Loucy (cell line): ENCODE measurements at regions not wholly inside any gene's neighbourhood (a gene's known extent, or its start where the extent isn't known, plus 50 kb on each side); places are given as distances from the start of the nearest gene placed in this dataset.

ENCODE experiments used
- H2AFZ ChIP-seq: fragments of 200-600 bp; sonication (generic); 2 replicates; pipeline ENCODE4 v1.6.0; 2016; ENCODE audit warnings: antibody characterized with exemption, mild to moderate bottlenecking, low read length, moderate library complexity
- H3F3A ChIP-seq: fragments of 200-600 bp; 2 replicates; pipeline ENCODE4 v1.6.0; 2016; ENCODE audit warnings: antibody characterized with exemption, low read depth, mild to moderate bottlenecking
- H3K27me3 ChIP-seq: fragments of 200-600 bp; sonication (generic); 2 replicates; pipeline ENCODE4 v1.6.1; 2014; ENCODE audit warnings: low read length, mild to moderate bottlenecking; ENCODE audit not compliant: insufficient read depth, poor library complexity, severe bottlenecking
- H3K36me3 ChIP-seq: fragments of 200-600 bp; sonication (generic); 2 replicates; pipeline ENCODE4 v1.6.1; 2016; ENCODE audit warnings: low read length; ENCODE audit not compliant: insufficient read depth
- H3K4me1 ChIP-seq: fragments of 200-600 bp; sonication (generic); 2 replicates; pipeline ENCODE4 v1.5.1; 2014; ENCODE audit warnings: low read length, mild to moderate bottlenecking; ENCODE audit not compliant: insufficient read depth, poor library complexity, severe bottlenecking
- H3K4me2 ChIP-seq: fragments of 200-600 bp; sonication (generic); 2 replicates; pipeline ENCODE4 v1.6.0; 2014; ENCODE audit warnings: antibody characterized with exemption, low read length, low read depth, mild to moderate bottlenecking; ENCODE audit not compliant: poor library complexity, severe bottlenecking
- H3K4me3 ChIP-seq: fragments of 200-600 bp; sonication (generic); 2 replicates; pipeline ENCODE4 v1.5.1; 2014; ENCODE audit warnings: low read length, mild to moderate bottlenecking, mixed read lengths; ENCODE audit not compliant: poor library complexity, severe bottlenecking
- H3K79me2 ChIP-seq: fragments of 200-600 bp; sonication (generic); 2 replicates; pipeline ENCODE4 v1.6.1; 2014; ENCODE audit warnings: low read length; ENCODE audit not compliant: insufficient read depth
- H3K9ac ChIP-seq: fragments of 200-600 bp; sonication (generic); 2 replicates; pipeline ENCODE4 v1.6.0; 2014; ENCODE audit warnings: mild to moderate bottlenecking, low read depth, low read length, moderate library complexity; ENCODE audit not compliant: poor library complexity, severe bottlenecking
- H3K9me2 ChIP-seq: fragments of 200-600 bp; sonication (generic); replicated peaks from 2 replicates; pipeline ENCODE4 v1.6.1; 2016; ENCODE audit warnings: low read depth, low read length, mixed read lengths
- H3K9me3 ChIP-seq: fragments of 200-600 bp; sonication (generic); 2 replicates; pipeline ENCODE4 v1.6.1; 2014; ENCODE audit warnings: mild to moderate bottlenecking, antibody characterized with exemption, low read length, low read depth; ENCODE audit not compliant: insufficient read depth
- H4K20me1 ChIP-seq: fragments of 200-600 bp; sonication (generic); 2 replicates; pipeline ENCODE4 v1.6.0; 2014; ENCODE audit warnings: antibody characterized with exemption, low read length, mild to moderate bottlenecking; ENCODE audit not compliant: insufficient read depth, poor library complexity, severe bottlenecking
- CTCF ChIP-seq: fragments of 200-600 bp; sonication (generic); conservative IDR thresholded peaks from 2 replicates; pipeline ENCODE4 v1.5.1; 2014; ENCODE audit warnings: mild to moderate bottlenecking, antibody characterized with exemption, low read length
- EZH2phosphoT487 ChIP-seq: fragments of 200-600 bp; IDR thresholded peaks from 2 replicates; pipeline ENCODE4 v1.6.1; 2018; ENCODE audit warnings: antibody characterized with exemption, mild to moderate bottlenecking, moderate library complexity, borderline replicate concordance

GRCh38 chr9:87138128-87139040 lies 191.1 kb upstream of the GAS1 start:
- H3K79me2 ChIP-seq, result no peaks in the 10 kb centered on the region
- no peaks in the 10 kb centered on the region for H3K27me3 ChIP-seq
- no peaks in the 10 kb centered on the region; the same call in 1 of the 2 replicates for H3K9me3 ChIP-seq
- H3K4me1 ChIP-seq, result no peaks in the 10 kb centered on the region
- no peaks in the 10 kb centered on the region for H3F3A ChIP-seq
- no peaks in the 10 kb centered on the region for H3K9me2 ChIP-seq
- H3K4me2 ChIP-seq, result no peak overlapping the region
- TF ChIP-seq EZH2phosphoT487 (no peak), CTCF (no peak)
- H3K4me3 ChIP-seq, result no peak overlapping the region
- H2AFZ ChIP-seq, result no peak overlapping the region
- H3K36me3 ChIP-seq, result no peaks in the 10 kb centered on the region
- H4K20me1 ChIP-seq, result no peaks in the 10 kb centered on the region
- H3K9ac ChIP-seq, result no peak overlapping the region

GRCh38 chr9:87139099-87139730 lies 191.9 kb upstream of the GAS1 start:
- Histone ChIP-seq H3K36me3 (no peaks in the 10 kb centered on the region), H3K79me2 (no peaks in the 10 kb centered on the region), H3F3A (no peaks in the 10 kb centered on the region), H3K4me3 (no peak overlapping the region), H2AFZ (no peak overlapping the region), H3K9me3 (no peaks in the 10 kb centered on the region; the same call in 1 of the 2 replicates), H4K20me1 (no peaks in the 10 kb centered on the region), H3K4me2 (no peak overlapping the region), H3K27me3 (no peaks in the 10 kb centered on the region), H3K9ac (no peak overlapping the region), H3K9me2 (no peaks in the 10 kb centered on the region), H3K4me1 (no peaks in the 10 kb centered on the region)
- TF ChIP-seq CTCF, result no peak
- TF ChIP-seq EZH2phosphoT487, result no peak

GRCh38 chr9:87140142-87140541 lies 192.8 kb upstream of the GAS1 start:
- no peak overlapping the region for H3K9ac ChIP-seq

More at GRCh38 chr9:87140142-87140541, 192.8 kb upstream of the GAS1 start:
- Histone ChIP-seq H3K36me3 (no peaks in the 10 kb centered on the region), H3K4me1 (no peaks in the 10 kb centered on the region), H3K9me2 (no peaks in the 10 kb centered on the region), H3K79me2 (no peaks in the 10 kb centered on the region), H3K4me3 (no peak overlapping the region), H4K20me1 (no peaks in the 10 kb centered on the region), H3K9me3 (no peaks in the 10 kb centered on the region; the same call in 1 of the 2 replicates), H3F3A (no peaks in the 10 kb centered on the region), H2AFZ (no peak overlapping the region), H3K27me3 (no peaks in the 10 kb centered on the region), H3K4me2 (no peak overlapping the region)
- TF ChIP-seq EZH2phosphoT487 (no peak), CTCF (no peak)
